ENCODE measurements at regions not wholly inside any gene's neighbourhood (a gene's known extent, or its start where the extent isn't known, plus 50 kb on each side); places are given as distances from the start of the nearest gene placed in this dataset.
"Not testable (repeated sequence)": the region's sequence is repeated elsewhere in the genome, so short reads cannot be mapped to it uniquely, and the experiment has no call there.

GRCh38 chr1:90351019-90351418 lies 356.1 kb downstream of the ZNF326 start:
- no peak for DNase-seq (ENCODE audit: low read depth, low spot score)

DNA sequence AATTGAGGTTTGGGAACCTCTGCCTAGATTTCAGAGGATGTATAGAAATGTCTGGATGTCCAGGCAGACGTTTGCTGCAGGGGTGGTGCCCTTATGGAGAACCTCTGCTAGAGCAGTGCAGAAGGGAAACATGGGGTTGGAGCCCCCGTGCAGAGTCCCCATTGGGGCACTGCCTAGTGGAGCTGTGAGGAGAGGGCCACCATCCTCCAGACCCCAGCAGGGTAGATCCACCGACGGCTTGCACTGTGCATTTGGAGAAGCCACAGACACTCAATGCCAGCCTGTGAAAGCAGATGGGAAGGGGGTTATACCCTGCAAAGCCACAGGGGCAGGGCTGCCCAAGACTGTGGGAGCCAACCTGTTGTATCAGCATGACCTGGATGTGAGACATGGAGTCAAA lies 354.6 kb downstream of the ZNF326 start:
- DNase-seq (ENCODE audit: low read depth, low spot score) = no peak

DNA sequence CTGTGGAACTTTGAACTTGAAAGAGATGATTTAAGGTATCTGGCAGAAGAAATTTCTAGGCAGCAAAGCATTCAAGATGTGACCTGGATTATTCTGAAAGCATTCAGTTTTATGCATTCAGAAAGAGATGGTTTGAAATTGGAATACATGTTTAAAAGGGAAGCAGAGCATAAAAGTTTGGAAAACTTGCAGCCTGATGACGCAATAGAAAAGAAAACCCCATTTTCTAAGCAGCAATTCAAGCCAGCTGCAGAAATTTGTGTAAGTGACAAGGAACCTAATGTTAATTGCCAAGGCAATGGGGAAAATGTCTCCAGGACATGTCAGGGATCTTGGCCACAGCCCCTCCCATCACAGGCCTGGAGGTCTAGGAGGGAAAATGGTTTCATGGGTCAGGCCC lies 354.0 kb downstream of the ZNF326 start:
- no peak for DNase-seq (ENCODE audit: low read depth, low spot score)

GRCh38 chr1:90348459-90348858 lies 353.5 kb downstream of the ZNF326 start:
- not testable (repeated sequence) for DNase-seq (ENCODE audit: low read depth, low spot score)

DNA sequence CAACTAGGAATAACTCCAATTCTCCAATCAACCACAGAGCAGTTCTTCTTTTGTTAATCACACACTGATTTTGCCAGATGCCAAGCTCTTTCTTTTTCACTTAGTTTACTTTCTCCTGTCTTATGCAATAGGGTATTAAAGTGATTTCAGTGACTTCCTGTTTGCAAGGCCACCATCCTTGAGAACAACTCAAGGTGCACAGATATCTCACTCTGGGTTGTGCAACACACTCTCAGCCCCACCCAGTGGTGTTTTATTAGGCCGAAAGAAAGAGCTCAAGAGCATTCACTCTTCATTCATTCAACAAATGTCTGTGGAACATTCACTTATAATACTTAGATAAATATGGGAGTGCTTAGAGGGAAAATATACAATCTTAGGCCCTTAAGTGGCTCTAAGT lies 352.5 kb downstream of the ZNF326 start:
- DNase-seq (ENCODE audit: low read depth, low spot score) = no peak

DNA sequence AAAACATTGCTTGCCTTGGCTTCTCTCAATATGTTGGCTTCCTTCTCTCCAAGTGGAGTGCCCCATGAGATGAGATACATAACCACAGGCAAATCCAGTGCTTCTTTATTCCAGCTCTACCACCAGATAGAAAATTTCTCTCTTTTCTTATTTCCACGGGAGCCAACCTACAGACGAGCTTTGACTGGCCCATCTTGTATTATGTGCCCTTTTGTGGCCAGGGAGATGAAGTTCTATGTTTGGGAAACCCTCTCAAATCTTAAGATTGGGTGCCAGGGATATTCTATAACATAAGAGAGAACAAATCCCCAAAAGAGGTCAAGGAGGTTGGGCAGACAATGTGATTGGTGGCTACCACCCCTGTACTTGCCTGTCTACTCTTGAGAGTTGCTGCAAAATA lies 351.8 kb downstream of the ZNF326 start:
- DNase-seq (ENCODE audit: low read depth, low spot score) = no peak

DNA sequence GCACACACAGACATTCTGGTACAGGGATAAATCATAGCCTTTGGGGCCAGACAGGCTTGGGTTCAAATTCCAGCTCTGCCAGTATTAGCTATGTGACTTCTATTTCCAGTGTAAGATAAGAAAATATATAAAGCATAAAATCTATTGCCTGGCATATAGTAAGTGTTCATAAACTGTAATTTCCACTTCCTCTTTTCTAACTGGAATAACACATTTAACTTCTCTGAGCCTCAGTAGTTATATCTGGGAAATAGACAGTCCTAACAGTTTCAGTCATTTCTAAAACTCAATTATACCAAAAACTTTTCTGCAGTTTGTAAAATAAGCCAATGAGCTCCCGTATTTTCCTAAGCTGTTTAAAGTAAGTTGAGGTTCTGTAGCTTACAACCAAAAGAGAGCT lies 351.4 kb downstream of the ZNF326 start:
- DNase-seq (ENCODE audit: low read depth, low spot score) = no peak

GRCh38 chr1:90344963-90345730 lies 350.2 kb downstream of the ZNF326 start:
- no peak for DNase-seq (ENCODE audit: low read depth, low spot score)

GRCh38 chr1:90341516-90341915 lies 346.6 kb downstream of the ZNF326 start:
- no peak for DNase-seq (ENCODE audit: low read depth, low spot score)

DNA sequence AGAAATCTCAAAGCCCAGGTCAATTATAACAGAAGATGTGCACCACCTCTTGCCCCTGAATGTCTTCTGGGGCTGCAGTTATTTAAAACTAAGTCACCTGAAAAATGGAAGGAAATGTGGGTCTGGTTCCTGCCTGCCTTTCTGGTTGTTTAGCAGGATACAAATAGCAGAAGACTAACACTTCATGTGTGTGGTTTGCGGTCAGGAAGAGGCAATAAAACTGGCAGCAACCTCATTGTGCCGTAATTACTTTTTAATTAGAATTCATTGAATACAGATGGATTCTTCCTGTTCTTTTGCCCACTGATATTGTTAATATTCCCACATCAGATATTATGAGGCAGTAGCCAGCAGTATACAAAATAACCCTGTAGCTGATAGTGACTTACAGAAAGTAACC lies 345.7 kb downstream of the ZNF326 start:
- DNase-seq (ENCODE audit: low read depth, low spot score) = no peak

DNA sequence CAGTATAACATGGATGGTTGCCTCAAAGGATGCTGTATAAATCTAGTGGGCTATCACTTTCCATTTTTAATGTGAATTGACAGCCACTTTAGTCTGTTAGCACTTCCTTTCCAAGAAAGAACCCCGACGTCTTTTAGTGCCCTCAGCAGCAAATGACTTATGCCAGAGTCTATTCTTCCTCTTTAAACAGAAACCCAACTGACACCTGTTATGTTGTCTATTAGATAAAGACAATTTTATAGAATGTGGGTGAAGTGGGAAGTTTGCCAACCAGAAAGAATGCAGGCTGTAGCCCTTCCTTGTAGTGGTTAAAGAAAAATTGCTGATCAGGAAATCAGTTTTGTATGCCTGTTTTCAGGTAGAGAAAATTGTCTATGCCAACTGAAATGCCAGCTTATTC lies 344.9 kb downstream of the ZNF326 start:
- no peak for DNase-seq (ENCODE audit: low read depth, low spot score)

DNA sequence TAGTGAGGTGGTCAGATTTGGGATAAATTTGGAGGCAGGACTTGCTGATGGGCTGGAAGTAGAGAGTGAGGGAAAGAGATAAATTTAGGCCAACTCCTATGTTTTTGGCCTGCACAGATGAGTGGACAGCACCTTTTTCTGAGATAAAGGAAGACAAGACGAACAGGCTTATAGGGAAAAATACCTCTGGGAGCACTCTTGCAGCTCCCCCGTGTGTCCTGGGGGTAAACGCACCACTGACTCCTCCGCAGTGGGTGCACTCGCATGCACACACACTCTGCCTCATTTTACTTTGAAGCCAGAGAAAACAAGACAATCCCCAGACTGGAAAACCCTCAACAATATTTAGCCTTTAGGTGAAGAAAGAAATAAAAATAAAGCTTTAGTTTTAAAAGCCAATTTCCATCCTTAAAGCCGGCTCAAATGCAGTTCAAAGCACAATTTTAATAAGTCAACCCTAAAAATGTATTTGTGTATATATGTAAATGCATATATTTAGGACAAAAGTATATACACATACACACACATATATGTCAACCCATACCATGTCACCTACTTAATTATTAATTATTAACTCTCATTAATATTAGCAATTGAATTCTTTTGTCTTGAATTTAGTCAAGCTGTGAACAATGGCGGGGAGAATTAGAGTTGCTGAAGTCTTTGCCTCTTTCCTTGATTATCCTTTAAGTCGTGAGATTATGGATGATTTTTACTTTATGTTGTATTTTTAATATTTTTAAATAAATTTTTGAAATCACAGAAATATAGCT lies 341.8 kb downstream of the ZNF326 start:
- no peak for DNase-seq (ENCODE audit: low read depth, low spot score)

DNA sequence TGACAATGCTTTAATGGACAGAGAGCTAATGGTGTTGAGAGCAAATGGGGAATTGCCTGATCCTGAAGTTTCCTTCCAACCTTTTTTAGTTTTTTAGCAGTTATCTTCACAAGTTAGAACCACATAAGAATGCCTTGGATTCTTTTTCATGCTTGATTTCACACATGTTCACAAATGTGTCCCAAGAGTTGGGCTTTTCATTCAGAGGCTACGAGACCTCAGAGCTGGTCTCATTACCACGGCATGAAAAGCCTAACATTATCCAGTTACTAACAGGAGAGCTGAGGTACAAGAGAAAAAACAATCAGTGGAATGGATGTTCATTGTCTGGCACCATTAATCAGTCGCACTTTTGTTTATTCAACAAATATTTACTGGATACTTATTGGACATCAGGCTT lies 340.6 kb downstream of the ZNF326 start:
- peak; percentile 87 for DNase-seq (ENCODE audit: low read depth, low spot score)

DNA sequence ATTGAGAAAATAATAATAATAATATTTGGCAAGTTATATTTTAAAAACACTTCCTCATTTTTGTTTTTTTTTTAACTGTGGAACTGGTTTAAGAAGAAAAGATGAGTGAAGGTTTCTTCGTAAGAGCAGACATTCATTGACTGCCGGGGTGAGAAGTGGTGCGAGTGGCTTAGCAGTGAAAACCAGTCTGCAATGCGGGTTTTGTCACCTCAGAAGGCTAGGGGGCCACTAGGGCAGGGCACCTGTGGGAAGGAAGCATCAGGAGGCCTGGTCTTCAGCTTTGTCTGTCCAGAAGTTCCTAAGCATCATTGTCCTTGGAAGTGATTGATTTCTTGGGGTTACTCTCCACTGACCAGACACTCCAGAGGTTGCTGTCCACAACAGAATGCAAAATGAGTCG lies 339.2 kb downstream of the ZNF326 start:
- DNase-seq (ENCODE audit: low read depth, low spot score) = no peak

DNA sequence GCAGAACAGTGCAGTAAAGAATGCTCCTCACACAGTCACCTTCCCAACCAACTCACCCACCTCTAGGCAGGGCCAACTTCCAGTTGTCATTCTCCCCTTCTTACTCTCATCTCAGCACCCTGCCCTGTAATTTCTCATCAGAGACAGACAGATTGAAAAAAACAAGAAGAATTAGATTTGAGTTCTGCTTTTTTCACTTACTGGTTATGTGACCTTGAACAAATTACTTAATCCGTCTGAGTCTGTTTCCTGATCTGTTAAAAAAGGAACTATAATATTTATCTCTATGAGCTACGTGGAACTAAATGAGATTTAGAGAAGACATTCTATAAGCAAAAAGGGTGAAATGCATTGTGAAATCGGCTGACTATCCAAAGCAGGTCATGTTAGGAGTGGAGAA lies 330.3 kb downstream of the ZNF326 start:
- DNase-seq (ENCODE audit: low read depth, low spot score) = no peak

- no peak for DNase-seq (ENCODE audit: low read depth, low spot score)
Observed at GRCh38 chr1:90322186-90322585, 327.3 kb downstream of the ZNF326 start.

GRCh38 chr1:90319918-90320317 lies 325.0 kb downstream of the ZNF326 start:
- DNase-seq (ENCODE audit: low read depth, low spot score) = no peak

DNA sequence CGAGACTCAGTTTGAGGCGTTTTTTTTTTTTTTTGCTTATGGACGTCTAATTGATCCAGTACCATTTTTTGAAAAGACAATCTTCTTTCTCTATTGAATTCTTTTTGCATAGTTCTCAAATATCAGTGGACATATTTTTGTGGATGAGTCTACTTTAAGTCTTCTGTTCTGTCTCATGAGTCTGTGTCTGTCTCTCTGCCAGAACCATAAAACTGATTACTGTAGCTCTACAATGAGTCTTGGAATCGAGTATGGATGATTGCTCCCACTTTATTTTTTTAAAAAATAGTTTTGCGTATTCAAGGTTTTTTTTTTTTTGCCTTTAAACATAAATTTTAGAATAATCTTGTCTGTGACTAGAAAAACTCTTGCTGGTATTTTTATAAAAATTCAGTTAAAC lies 323.5 kb downstream of the ZNF326 start:
- no peak for DNase-seq (ENCODE audit: low read depth, low spot score)

DNA sequence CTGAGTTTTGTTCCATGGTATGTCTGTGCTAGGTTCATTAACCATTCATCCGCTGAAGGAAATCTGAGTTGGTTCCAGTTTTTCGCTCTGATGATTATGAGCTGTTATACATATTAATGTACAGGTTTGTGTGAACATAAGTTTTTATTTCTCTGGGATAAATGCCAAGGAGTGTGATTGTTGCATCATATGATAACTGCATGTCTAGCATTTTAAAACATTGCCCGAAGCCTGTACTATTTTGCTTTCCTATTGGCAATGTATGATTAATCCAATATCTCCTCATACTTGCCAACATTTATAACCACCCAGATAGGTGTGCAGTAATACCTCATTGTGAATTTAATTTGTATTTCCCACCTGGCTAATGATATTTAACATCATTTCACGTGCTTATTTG lies 322.7 kb downstream of the ZNF326 start:
- DNase-seq (ENCODE audit: low read depth, low spot score) = no peak

- no peak for DNase-seq (ENCODE audit: low read depth, low spot score)
Observed at GRCh38 chr1:90314533-90314932, 319.6 kb downstream of the ZNF326 start.

DNA sequence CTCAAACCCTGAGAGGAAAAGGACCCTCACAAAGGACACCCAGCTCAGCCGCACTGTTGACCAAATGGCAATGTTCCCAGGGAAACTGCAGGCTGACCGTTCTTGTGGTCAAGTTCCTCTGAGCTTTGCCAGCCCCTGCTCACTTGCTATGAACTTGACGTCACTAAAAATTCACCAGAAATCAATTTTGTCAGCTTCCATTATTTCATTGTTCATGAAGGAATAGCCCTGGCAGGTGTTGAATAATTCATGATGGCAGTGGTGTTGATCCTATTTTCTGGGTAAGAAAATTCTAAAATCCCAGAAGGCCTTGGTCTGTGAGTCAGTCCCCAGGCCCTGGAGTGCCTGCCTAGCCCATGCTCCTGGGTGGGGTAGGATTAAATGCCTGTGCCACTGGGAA lies 318.9 kb downstream of the ZNF326 start:
- peak; percentile 92 for DNase-seq (ENCODE audit: low read depth, low spot score)

- no peak for DNase-seq (ENCODE audit: low read depth, low spot score)
Observed at GRCh38 chr1:90309806-90310205, 314.9 kb downstream of the ZNF326 start.

GRCh38 chr1:90308421-90308820 lies 313.5 kb downstream of the ZNF326 start:
- no peak for DNase-seq (ENCODE audit: low read depth, low spot score)
